HG03103 (cell line): ENCODE measurements at regions not wholly inside any gene's neighbourhood (a gene's known extent, or its start where the extent isn't known, plus 50 kb on each side); places are given as distances from the start of the nearest gene placed in this dataset.
"Not testable (repeated sequence)": the region's sequence is repeated elsewhere in the genome, so short reads cannot be mapped to it uniquely, and the experiment has no call there.

Experiments used
- ATAC-seq: cut with Tn5 transposase; IDR thresholded peaks from one replicate; pipeline ENCODE4 v1.9.1; 2021; ENCODE audit warnings: low read depth; ENCODE audit not compliant: unreplicated experiment

- ATAC-seq, result no peak
Observed at GRCh38 chr2:23012499-23012898, 372.5 kb upstream of the KLHL29 start.

- no peak for ATAC-seq
Observed at GRCh38 chr2:23015651-23016200, 369.3 kb upstream of the KLHL29 start.

GRCh38 chr2:23019476-23019875, 365.5 kb upstream of the KLHL29 start:
- no peak for ATAC-seq

GRCh38 chr2:23020659-23021058, 364.3 kb upstream of the KLHL29 start:
- no peak for ATAC-seq

GRCh38 chr2:23021311-23022120, 363.5 kb upstream of the KLHL29 start:
- no peak for ATAC-seq

GRCh38 chr2:23023722-23024121, 361.3 kb upstream of the KLHL29 start:
- ATAC-seq, result no peak

- no peak for ATAC-seq
Observed at GRCh38 chr2:23026671-23027070, 358.3 kb upstream of the KLHL29 start.

GRCh38 chr2:23027396-23027795, 357.6 kb upstream of the KLHL29 start:
- ATAC-seq, result no peak

GRCh38 chr2:23028106-23028505, 356.9 kb upstream of the KLHL29 start:
- no peak for ATAC-seq

GRCh38 chr2:23029111-23029510, 355.9 kb upstream of the KLHL29 start:
- no peak for ATAC-seq

GRCh38 chr2:23029951-23030350, 355.0 kb upstream of the KLHL29 start:
- ATAC-seq, result no peak

- no peak for ATAC-seq
Observed at GRCh38 chr2:23034996-23035395, 350.0 kb upstream of the KLHL29 start.

- no peak for ATAC-seq
Observed at GRCh38 chr2:23036629-23037028, 348.4 kb upstream of the KLHL29 start.

- ATAC-seq, result no peak
Observed at GRCh38 chr2:23037596-23037995, 347.4 kb upstream of the KLHL29 start.

GRCh38 chr2:23041443-23041842, 343.5 kb upstream of the KLHL29 start:
- no peak for ATAC-seq

GRCh38 chr2:23042216-23042906, 342.6 kb upstream of the KLHL29 start:
- no peak for ATAC-seq

- no peak for ATAC-seq
Observed at GRCh38 chr2:23050388-23050787, 334.6 kb upstream of the KLHL29 start.

- ATAC-seq, result no peak
Observed at GRCh38 chr2:23053601-23054000, 331.4 kb upstream of the KLHL29 start.

GRCh38 chr2:23055251-23055650, 329.7 kb upstream of the KLHL29 start:
- no peak for ATAC-seq

GRCh38 chr2:23056846-23057245, 328.1 kb upstream of the KLHL29 start:
- not testable (repeated sequence) for ATAC-seq

- no peak for ATAC-seq
Observed at GRCh38 chr2:23058435-23058834, 326.5 kb upstream of the KLHL29 start.

- ATAC-seq, result no peak
Observed at GRCh38 chr2:23065210-23065609, 319.8 kb upstream of the KLHL29 start.
